Stimulated activated CD4-positive, alpha-beta T cell treated with anti-CD3 and anti-CD28 coated beads, Interleukin-15, amount 100 ng/mL, for 1 hour (primary cell): ENCODE measurements at regions not wholly inside any gene's neighbourhood (a gene's known extent, or its start where the extent isn't known, plus 50 kb on each side); places are given as distances from the start of the nearest gene placed in this dataset.

Experiments
- DNase-seq, 2 donors: peaks; one replicate each; pipeline ENCODE4 v3.0.0-alpha.2; 2020; ENCODE audit warnings: low read depth in 1 of 2, low spot score in 1 of 2

- no peak for DNase-seq
Measured at GRCh38 chr13:72383646-72384045, 343.8 kb downstream of the MZT1 start.

DNA sequence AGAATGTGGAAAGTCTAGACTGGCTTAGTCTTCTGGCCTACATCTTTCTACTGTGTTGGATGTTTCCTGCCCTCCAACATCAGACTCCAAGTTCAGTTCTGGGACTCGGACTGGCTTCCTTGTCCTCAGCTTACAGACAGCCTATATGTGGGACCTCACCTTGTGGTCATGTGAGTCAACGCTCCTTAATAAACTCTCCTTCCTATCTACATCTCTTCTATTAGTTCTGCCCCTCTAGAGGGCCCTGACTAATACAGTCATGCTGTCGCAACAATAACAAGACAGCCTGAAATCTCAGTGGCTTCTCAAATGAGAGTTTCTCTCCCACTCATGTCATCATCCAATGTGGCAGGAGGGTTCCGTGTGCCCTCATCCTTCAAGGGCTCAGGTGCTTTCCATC lies 347.8 kb downstream of the MZT1 start:
- no peak for DNase-seq

DNA sequence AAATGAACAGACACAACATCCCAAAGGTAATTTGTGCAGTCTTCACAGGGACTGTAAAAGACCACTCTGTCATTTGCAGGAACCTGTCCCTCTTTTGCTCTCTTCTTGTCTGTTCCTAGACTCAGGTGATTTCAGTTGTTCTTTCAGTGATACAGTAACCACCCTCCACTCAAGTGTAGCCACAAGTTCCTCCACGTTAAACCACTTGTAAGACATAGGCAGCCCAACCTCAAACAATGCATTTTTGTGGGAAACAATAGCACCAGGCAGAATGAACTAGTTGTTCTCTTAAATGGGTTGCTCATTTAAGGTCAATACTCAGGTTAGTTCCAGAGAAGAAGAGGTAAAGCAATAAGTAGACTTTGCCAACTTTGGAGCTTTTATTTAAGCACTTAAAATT lies 359.4 kb downstream of the MZT1 start:
- DNase-seq: no peak

DNA sequence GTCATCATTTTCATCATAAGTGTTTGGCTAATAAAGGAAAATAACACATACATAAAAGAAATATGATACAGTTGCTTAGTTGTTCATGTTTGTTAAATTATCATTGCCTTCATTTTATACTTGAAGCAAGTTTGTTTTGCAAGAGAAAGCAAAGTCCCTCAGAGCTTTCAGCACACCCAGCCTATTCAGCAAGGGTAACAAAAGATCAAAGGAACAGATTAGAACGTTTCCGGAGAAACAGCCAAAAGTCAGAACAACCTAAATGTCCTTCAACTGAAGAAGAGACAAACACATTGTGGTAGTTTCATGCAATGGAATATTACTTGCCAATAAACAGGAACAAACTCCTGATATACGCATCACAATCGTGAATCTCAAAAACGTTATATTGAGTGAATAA lies 380.7 kb downstream of the MZT1 start:
- no peak for DNase-seq

DNA sequence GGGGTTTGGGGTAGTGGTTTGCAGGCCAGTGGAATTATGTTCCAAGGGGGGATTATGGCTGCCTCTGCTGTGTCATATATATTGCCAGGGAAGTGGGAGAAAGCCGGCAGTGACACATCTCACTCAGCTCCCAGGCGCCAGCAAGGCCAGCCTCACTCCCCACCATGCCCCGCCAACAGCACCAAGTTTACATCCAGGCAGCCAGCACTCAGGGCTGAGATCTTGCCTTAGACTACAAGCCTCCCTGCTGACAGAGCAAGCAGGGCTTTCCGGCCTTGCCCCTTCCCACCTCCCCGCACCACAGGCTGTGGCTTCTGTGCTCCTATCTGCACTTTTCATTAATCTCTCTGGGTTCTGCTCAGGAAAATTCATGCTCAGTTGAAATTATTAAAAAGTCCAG lies 385.1 kb downstream of the MZT1 start:
- DNase-seq: no peak

GRCh38 chr13:72341904-72342303 lies 385.5 kb downstream of the MZT1 start:
- no peak for DNase-seq

GRCh38 chr13:72317346-72318109 lies 409.9 kb downstream of the MZT1 start:
- DNase-seq: no peak

GRCh38 chr13:72316716-72317115 lies 410.7 kb downstream of the MZT1 start:
- no peak for DNase-seq

- DNase-seq: no peak
Measured at GRCh38 chr13:72315312-72315711, 412.1 kb downstream of the MZT1 start.

- DNase-seq: no peak
Measured at GRCh38 chr13:72314210-72314609, 413.2 kb downstream of the MZT1 start.

- DNase-seq: no peak
Measured at GRCh38 chr13:72313546-72313945, 413.9 kb downstream of the MZT1 start.

GRCh38 chr13:72303941-72304746 lies 423.3 kb downstream of the MZT1 start:
- no peak for DNase-seq

- DNase-seq: no peak
Measured at GRCh38 chr13:72296246-72296645, 429.2 kb upstream of the DACH1 start.

GRCh38 chr13:72295153-72295552 lies 428.1 kb upstream of the DACH1 start:
- DNase-seq: no peak

DNA sequence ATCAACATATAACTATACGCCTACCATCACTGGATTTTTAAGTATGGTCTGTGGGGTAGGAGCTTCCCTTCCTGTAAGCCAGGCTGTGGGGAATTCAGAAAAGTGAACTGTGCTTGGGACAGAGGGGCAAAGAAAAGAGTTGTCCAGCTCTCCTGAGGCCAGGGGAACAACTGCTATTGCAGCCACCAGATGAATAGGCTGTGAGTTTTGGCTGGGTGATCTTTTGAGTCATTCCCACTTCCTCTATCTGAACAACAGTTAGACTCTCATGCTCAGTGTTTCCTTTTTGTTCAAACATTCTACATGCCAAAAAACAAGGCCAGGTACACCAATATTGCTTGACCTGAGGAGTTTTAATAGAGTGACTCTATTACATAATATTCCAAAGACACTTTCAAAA lies 426.2 kb upstream of the DACH1 start:
- DNase-seq: no peak

GRCh38 chr13:72290962-72291681 lies 424.1 kb upstream of the DACH1 start:
- no peak for DNase-seq

- DNase-seq: no peak
Measured at GRCh38 chr13:72286421-72286820, 419.4 kb upstream of the DACH1 start.

- DNase-seq: no peak
Measured at GRCh38 chr13:72284791-72285190, 417.8 kb upstream of the DACH1 start.

- no peak for DNase-seq
Measured at GRCh38 chr13:72261732-72262131, 394.7 kb upstream of the DACH1 start.

GRCh38 chr13:72259528-72259927 lies 392.5 kb upstream of the DACH1 start:
- no peak for DNase-seq

DNA sequence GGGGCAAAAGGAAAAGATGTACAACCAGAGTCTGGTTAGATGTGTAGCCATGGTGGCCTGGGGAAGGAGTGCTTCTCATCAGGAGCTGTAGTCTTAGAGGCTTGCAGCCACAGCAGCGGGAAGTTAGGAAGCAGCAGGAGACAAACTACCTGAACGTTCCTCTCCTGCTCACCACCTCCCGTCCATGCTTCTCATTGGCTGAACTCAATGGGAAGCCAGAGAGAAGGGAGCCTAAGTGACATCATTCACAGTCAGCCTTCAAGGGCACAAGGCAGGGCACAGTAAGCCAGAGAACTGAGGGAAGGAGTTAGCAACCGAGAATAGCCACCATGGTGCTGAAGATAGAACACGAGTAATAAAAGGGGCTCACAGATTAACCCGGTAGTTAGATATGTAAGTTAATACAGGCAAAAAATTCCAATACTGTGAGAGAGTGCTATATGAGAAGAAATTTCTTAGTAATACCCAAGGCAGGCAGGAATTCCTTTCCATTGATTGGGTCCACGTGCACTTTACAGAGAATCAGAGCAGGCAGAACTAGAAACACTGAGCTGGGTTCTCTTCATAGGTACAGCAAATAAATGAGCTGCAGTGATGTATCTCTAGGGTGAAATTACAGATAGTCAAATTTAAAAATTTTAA lies 391.5 kb upstream of the DACH1 start:
- no peak for DNase-seq
